Mammary epithelial cell (primary cell): ENCODE measurements at regions not wholly inside any gene's neighbourhood (a gene's known extent, or its start where the extent isn't known, plus 50 kb on each side); places are given as distances from the start of the nearest gene placed in this dataset.

Experiments used
- CTCF ChIP-seq, 2 donors: IDR thresholded peaks in 1 of 2; conservative IDR thresholded peaks in 1 of 2; 2 replicates each; pipeline ENCODE4 v1.5.1; 2011 to 2012; ENCODE audit warnings: inconsistent platforms in 2 of 2, low read length in 2 of 2, mild to moderate bottlenecking in 2 of 2, control low read depth in 1 of 2, low read depth in 1 of 2; ENCODE audit not compliant: insufficient read depth in 1 of 2; ENCODE audit errors: extremely low read depth in 1 of 2
- EZH2 ChIP-seq: IDR thresholded peaks from 2 replicates; pipeline ENCODE4 v1.6.1; 2012; ENCODE audit warnings: low read length, inconsistent platforms, borderline replicate concordance

DNA sequence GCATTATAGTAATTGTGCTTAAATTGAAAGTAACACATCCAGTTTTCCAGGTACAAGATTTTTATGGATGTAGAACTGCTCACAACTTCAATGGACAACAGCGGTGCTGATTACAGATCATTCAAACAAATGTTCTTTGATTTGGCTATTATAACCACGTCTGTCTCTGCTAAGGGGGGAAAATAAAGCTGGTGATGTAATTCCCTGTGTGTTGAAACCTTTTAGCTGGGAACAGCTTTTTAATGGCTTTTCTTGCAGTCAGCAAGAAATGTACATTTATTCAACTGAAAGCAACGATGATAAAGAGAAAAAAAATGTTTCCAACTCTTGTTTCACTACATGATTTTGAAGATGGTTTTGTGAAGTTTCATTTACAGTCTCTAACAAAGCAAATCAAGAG lies 431.9 kb upstream of the AGTR1 start:
- TF ChIP-seq CTCF (conservative IDR thresholded peaks at IDR 0.05 in 1 of 2, IDR thresholded peaks at IDR 0.05 in 1 of 2; ENCODE audit: extremely low read depth in 1 of 2, insufficient read depth in 1 of 2, low read depth in 1 of 2, low read length in 2 of 2) (no peak), EZH2 (no peak)
